OCI-LY7 (cell line): ENCODE measurements at regions not wholly inside any gene's neighbourhood (a gene's known extent, or its start where the extent isn't known, plus 50 kb on each side); places are given as distances from the start of the nearest gene placed in this dataset.

Experiments
- CTCF ChIP-seq: fragments of 200-600 bp; sonication (generic); conservative IDR thresholded peaks from 2 replicates; pipeline ENCODE4 v1.5.1; 2014; ENCODE audit warnings: mild to moderate bottlenecking, antibody characterized with exemption, low read length, moderate library complexity, mixed read lengths
- EZH2phosphoT487 ChIP-seq: fragments of 200-600 bp; sonication (generic); IDR thresholded peaks from 2 replicates; pipeline ENCODE4 v1.6.1; 2018; ENCODE audit warnings: low read depth, borderline replicate concordance, mild to moderate bottlenecking, mixed run types, antibody characterized with exemption, low read length, moderate library complexity, mixed read lengths

GRCh38 chr4:169337510-169337909 is 66.8 kb upstream of the SH3RF1 start:
- no peak for TF ChIP-seq CTCF
- no peak for TF ChIP-seq EZH2phosphoT487
